ENCODE measurements at regions not wholly inside any gene's neighbourhood (a gene's known extent, or its start where the extent isn't known, plus 50 kb on each side); places are given as distances from the start of the nearest gene placed in this dataset.
A peak's percentile ranks its signal among the peaks of the same experiment; 100 is the strongest.
"Not testable (repeated sequence)": the region's sequence is repeated elsewhere in the genome, so short reads cannot be mapped to it uniquely, and the experiment has no call there.

- DNase-seq (ENCODE audit: low spot score): no peak
Observed at GRCh38 chr15:39396979-39397615, 183.8 kb upstream of the THBS1 start.

- peak; percentile 68 for DNase-seq (ENCODE audit: low spot score)
Observed at GRCh38 chr15:39397883-39398282, 183.0 kb upstream of the THBS1 start.

DNA sequence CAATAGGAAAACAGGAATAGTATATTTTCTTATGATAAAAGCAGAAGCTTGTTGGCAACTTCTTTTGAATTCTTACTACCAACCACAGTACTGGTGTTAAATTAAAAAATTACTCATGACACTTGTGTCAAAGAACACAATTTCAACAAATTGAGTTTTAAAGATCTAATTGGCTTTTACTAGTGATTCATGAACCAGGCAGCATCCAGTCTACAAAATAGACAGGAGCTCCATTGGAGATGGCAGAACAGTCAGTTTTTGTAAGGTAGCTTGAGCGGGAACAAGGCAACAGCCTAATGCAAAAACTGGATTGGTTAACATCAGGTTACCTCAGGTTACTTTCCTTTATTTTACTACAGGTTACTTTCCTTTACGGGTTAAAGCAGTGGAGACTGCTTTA, 181.3 kb upstream of the THBS1 start:
- DNase-seq (ENCODE audit: low spot score): no peak

- DNase-seq (ENCODE audit: low spot score): no peak
Observed at GRCh38 chr15:39400002-39400401, 180.9 kb upstream of the THBS1 start.

GRCh38 chr15:39400821-39401550, 179.9 kb upstream of the THBS1 start:
- DNase-seq (ENCODE audit: low spot score): no peak

DNA sequence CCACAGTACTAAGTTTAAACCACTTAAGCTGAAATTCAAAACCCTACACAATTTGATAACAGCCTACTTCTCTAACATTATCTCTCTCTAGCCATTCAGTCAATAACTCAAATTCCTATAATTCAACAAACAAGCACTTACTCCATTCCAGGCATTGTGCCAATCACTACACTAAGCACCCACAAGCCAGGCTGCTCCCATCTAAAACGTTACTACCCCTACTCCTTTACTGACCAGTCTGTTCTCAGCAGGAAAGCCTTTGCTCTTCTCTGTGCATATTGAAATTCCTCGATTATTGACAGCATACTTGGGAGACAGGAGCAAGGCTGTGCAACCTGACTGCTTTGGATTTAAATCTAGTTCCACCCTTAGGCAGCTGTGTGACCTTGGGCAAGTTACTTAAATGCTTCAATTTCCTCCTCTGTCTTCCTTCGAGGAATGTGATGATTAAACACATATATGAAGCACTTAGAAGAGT, 177.2 kb upstream of the THBS1 start:
- peak; percentile 64 for DNase-seq (ENCODE audit: low spot score)

- DNase-seq (ENCODE audit: low spot score): peak; percentile 81
Observed at GRCh38 chr15:39404767-39405181, 176.1 kb upstream of the THBS1 start.

DNA sequence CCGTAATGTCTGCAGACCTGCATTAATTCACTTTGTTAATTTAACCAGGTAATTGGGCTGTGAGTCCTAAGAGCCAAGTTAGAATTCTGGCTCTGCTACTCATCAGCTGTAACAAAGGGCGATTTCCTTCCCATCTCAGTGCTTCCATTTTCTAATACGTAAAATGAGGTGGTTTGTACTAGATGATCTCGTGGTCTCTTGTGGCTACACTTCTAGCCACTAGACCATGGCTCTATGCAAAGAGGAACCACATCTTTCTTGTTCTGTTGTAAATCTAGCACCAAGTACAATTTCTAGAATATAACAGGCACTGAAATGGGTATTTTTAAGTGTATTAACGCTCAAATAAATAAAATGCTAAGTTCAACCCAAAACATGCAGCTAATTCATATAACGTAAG, 174.4 kb upstream of the THBS1 start:
- DNase-seq (ENCODE audit: low spot score): no peak

- no peak for DNase-seq (ENCODE audit: low spot score)
Observed at GRCh38 chr15:39407116-39407515, 173.8 kb upstream of the THBS1 start.

DNA sequence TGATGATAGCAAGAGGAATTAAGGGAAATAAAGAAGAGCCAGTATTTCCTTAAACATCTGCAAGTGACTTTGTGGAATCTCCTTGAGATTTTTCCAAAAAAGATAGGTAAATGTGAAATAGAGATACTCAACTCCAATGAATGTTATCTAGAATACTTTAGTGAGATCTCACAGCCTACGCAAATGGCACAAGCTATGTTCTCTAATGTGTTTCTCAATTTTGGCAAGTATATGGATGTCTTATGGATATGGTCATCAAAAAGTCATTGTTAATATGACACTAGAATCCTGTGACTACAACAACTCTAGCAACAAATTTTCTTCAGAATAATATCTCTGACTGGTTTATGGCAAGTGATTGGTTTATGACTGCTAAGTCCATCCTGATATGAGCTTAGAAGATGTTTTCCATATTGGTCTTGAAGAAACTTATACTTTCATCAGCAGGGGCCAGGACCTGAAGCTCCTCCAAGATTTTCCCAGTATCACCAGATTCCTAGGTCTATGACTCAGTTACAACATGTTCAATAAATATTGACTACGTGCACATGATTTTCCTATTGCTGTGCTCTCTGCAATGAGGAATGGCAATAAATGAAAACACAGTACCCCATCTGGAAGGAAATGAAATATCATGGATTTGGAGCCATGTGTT, 170.9 kb upstream of the THBS1 start:
- DNase-seq (ENCODE audit: low spot score): no peak

- peak; percentile 86 for DNase-seq (ENCODE audit: low spot score)
Observed at GRCh38 chr15:39411102-39411989, 169.5 kb upstream of the THBS1 start.

- no peak for DNase-seq (ENCODE audit: low spot score)
Observed at GRCh38 chr15:39413558-39413957, 167.3 kb upstream of the THBS1 start.

GRCh38 chr15:39414201-39414600, 166.7 kb upstream of the THBS1 start:
- peak; percentile 31 for DNase-seq (ENCODE audit: low spot score)

GRCh38 chr15:39415634-39416033, 165.2 kb upstream of the THBS1 start:
- DNase-seq (ENCODE audit: low spot score): no peak

DNA sequence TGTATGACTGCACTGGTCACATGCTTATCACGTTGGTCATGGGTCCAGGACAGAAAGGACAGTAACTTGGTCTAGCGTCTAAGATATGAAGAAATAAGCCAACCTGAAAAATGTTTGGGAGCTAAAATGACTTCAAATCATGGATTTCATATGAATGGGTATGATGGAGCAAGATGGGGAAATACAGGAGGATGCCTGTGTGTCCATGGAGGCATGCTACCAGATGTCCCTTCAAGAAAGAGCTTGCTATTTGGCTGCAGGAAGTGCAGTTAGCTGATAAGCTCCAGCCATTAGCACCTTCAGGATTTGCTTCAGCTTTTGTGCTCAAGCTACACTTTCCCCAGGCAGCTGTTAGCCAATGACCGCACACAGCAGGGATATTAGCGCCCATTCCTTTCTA, 164.6 kb upstream of the THBS1 start:
- DNase-seq (ENCODE audit: low spot score): no peak

GRCh38 chr15:39417366-39418134, 163.3 kb upstream of the THBS1 start:
- DNase-seq (ENCODE audit: low spot score): no peak

- peak; percentile 66 for DNase-seq (ENCODE audit: low spot score)
Observed at GRCh38 chr15:39419651-39420050, 161.2 kb upstream of the THBS1 start.

DNA sequence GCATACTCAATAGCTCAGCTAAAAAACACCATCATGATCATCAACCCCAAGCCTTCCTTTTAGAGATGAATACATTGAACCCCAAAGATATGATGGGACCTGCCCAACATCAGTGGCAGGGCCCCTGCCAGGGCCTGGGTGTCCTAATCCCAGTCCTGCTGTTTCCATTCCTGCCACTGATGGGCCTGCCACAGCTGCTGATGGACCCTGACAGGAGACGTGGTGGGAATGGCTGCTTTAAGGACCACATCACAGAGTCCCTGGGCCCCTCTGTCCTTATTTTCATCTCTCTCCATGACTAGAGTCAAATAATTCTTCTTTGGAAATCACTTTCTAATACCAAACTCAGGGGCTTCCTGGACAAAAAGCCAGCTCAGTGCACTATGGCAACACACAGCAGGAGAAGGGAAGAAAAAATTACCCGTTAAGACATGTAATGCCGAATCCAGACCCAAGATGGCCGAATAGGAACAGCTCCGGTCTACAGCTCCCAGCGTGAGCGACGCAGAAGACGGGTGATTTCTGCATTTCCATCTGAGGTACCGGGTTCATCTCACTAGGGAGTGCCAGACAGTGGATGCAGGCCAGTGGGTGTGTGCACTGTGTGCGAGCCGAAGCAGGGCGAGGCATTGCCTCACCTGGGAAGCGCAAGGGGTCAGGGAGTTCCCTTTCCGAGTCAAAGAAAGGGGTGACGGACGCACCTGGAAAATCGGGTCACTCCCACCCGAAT, 160.6 kb upstream of the THBS1 start:
- not testable (repeated sequence) for DNase-seq (ENCODE audit: low spot score)

- DNase-seq (ENCODE audit: low spot score): not testable (repeated sequence)
Observed at GRCh38 chr15:39420853-39421192, 160.1 kb upstream of the THBS1 start.
